Lower lobe of right lung (tissue), 2 donors: ENCODE measurements at regions not wholly inside any gene's neighbourhood (a gene's known extent, or its start where the extent isn't known, plus 50 kb on each side); places are given as distances from the start of the nearest gene placed in this dataset.

Source experiments
- ATAC-seq, 2 donors: fragments of 200-7000 bp; cut with Tn5 transposase; one replicate each; pipeline ENCODE4 v1.9.1; 2020 to 2022; ENCODE audit warnings: mild to moderate bottlenecking in 2 of 2, moderate library complexity in 2 of 2
- DNase-seq: peaks from one replicate; pipeline ENCODE4 v3.0.0-alpha.2; 2020
- H3K27ac ChIP-seq: fragments of 200-600 bp; one replicate; pipeline ENCODE4 v1.8.0; 2022
- H3K27me3 ChIP-seq: fragments of 200-600 bp; one replicate; pipeline ENCODE4 v1.8.0; 2022; ENCODE audit warnings: low read depth
- H3K36me3 ChIP-seq: fragments of 200-600 bp; one replicate; pipeline ENCODE4 v1.8.0; 2022; ENCODE audit warnings: mild to moderate bottlenecking
- H3K4me1 ChIP-seq: fragments of 200-600 bp; one replicate; pipeline ENCODE4 v1.8.0; 2022
- H3K4me3 ChIP-seq: fragments of 200-600 bp; one replicate; pipeline ENCODE4 v1.8.0; 2022; ENCODE audit warnings: mild to moderate bottlenecking
- H3K9me3 ChIP-seq: fragments of 200-600 bp; one replicate; pipeline ENCODE4 v1.8.0; 2022
- CTCF ChIP-seq: fragments of 200-600 bp; IDR thresholded peaks from one replicate; pipeline ENCODE4 v1.8.0; 2022; ENCODE audit warnings: antibody characterized with exemption, mild to moderate bottlenecking
- intact Hi-C: fragments of 100-400 bp; cut with DNase I; formaldehyde crosslinking; loops from one replicate; pipeline ENCODE4 v1.11.0; 2022
- donor health status: DM: no; HTN: yes; CAD: no; lungs with severe emphysema.

GRCh38 chr4:44070843-44071242, 377.8 kb downstream of the KCTD8 start:
- no peaks in the 10 kb centered on the region for H3K27me3 ChIP-seq
- H3K9me3 ChIP-seq = no peaks in the 10 kb centered on the region
- TF ChIP-seq CTCF = no peak
- H3K4me1 ChIP-seq = no peaks in the 10 kb centered on the region
- H3K36me3 ChIP-seq = no peaks in the 10 kb centered on the region
- no peak overlapping the region for H3K27ac ChIP-seq
- H3K4me3 ChIP-seq = no peak overlapping the region
- no peak for DNase-seq
- ATAC-seq = peak in 1 of 2 donors; percentile 25
- intact Hi-C loops = no loop called here

GRCh38 chr4:44071959-44072955, 376.4 kb downstream of the KCTD8 start:
- Histone ChIP-seq H3K27ac (no peak overlapping the region), H3K4me3 (no peak overlapping the region), H3K4me1 (no peaks in the 10 kb centered on the region), H3K9me3 (no peaks in the 10 kb centered on the region), H3K36me3 (no peaks in the 10 kb centered on the region), H3K27me3 (no peaks in the 10 kb centered on the region)
- DNase-seq = no peak
- no peak for TF ChIP-seq CTCF
- intact Hi-C loops = no loop called here
- ATAC-seq = peak; percentile 9 to 26

- Histone ChIP-seq H3K36me3 (no peaks in the 10 kb centered on the region), H3K27me3 (no peaks in the 10 kb centered on the region), H3K4me1 (no peaks in the 10 kb centered on the region), H3K9me3 (peaks cover 4% of the 10 kb centered on the region), H3K4me3 (no peak overlapping the region), H3K27ac (no peak overlapping the region)
- ATAC-seq = no peak
- intact Hi-C loops = no loop called here
- DNase-seq = no peak
- TF ChIP-seq CTCF = no peak
Measured at GRCh38 chr4:44086753-44087152, 361.9 kb downstream of the KCTD8 start.

- TF ChIP-seq CTCF = no peak
- no peak for DNase-seq
- no peak overlapping the region for H3K27ac ChIP-seq
- no peak overlapping the region for H3K4me3 ChIP-seq
- H3K27me3 ChIP-seq = no peaks in the 10 kb centered on the region
- no peaks in the 10 kb centered on the region for H3K4me1 ChIP-seq
- no peak for ATAC-seq
- no peaks in the 10 kb centered on the region for H3K36me3 ChIP-seq
- intact Hi-C loops = no loop called here
- H3K9me3 ChIP-seq = no peaks in the 10 kb centered on the region
Measured at GRCh38 chr4:44093390-44093789, 355.2 kb downstream of the KCTD8 start.

GRCh38 chr4:44098973-44099372, 349.6 kb downstream of the KCTD8 start:
- no peaks in the 10 kb centered on the region for H3K4me1 ChIP-seq
- no peaks in the 10 kb centered on the region for H3K27me3 ChIP-seq
- no peak for DNase-seq
- no peak for ATAC-seq
- no peak for TF ChIP-seq CTCF
- intact Hi-C loops = no loop called here
- H3K4me3 ChIP-seq = no peak overlapping the region
- H3K36me3 ChIP-seq = no peaks in the 10 kb centered on the region
- no peaks in the 10 kb centered on the region for H3K9me3 ChIP-seq
- H3K27ac ChIP-seq = no peak overlapping the region
